ENCODE measurements at regions not wholly inside any gene's neighbourhood (a gene's known extent, or its start where the extent isn't known, plus 50 kb on each side); places are given as distances from the start of the nearest gene placed in this dataset.

- no peak overlapping the region for H3K9ac ChIP-seq (ENCODE audit: insufficient read depth, low read depth, low read length)
These were observed 104.9 kb upstream of the FTMT start for GRCh38 chr5:121746763-121747162.

More at GRCh38 chr5:121746763-121747162, 104.9 kb upstream of the FTMT start:
- no peaks in the 10 kb centered on the region for H4K20me1 ChIP-seq (ENCODE audit: insufficient read depth, low read length)
- DNase-seq (ENCODE audit: low spot score) (no peak), FAIRE-seq (no peak), ATAC-seq (no peak)
- H3K27me3 ChIP-seq (ENCODE audit: control insufficient read depth in 1 of 2, insufficient read depth in 2 of 2, low read length in 2 of 2), result no peaks in the 10 kb centered on the region
- POLR2A ChIA-PET, result no interaction called here
- no peaks in the 10 kb centered on the region for H3K36me3 ChIP-seq (replicated peaks in 1 of 2; ENCODE audit: control insufficient read depth in 1 of 2, insufficient read depth in 2 of 2, low read length in 2 of 2)
- H3K9me3 ChIP-seq (ENCODE audit: low read length), result no peaks in the 10 kb centered on the region
- H3K4me3 ChIP-seq (replicated peaks in 1 of 3; ENCODE audit: insufficient read depth in 1 of 3, low read depth in 2 of 3, low read length in 3 of 3), result no peak overlapping the region
- no peaks in the 10 kb centered on the region for H3K79me2 ChIP-seq (ENCODE audit: insufficient read depth, low read length)
- H2AFZ ChIP-seq (ENCODE audit: low read length), result no peak overlapping the region
- no peak overlapping the region for H3K27ac ChIP-seq (ENCODE audit: extremely low read length, insufficient read depth, low read length)
- intact Hi-C loops (cut with micrococcal nuclease; ENCODE audit: unreplicated experiment) (no loop called here), in situ Hi-C loops (cut with HindIII; ENCODE audit: extremely low pct_ligation_motif_present, low pct_unique_long_range_greater_than_20kb) (no loop called here)
- TF ChIP-seq FOXC1 (CRISPR knock-in tag; IDR thresholded peaks at IDR 0.05; ENCODE audit: borderline replicate concordance) (no peak), SMAD3 (CRISPR knock-in tag; IDR thresholded peaks at IDR 0.05) (no peak), CREB1 (IDR thresholded peaks at IDR 0.05) (0 out of 2 replicates have a peak, but pooled peaks have one; percentile 2), CREB1 (CRISPR knock-in tag; IDR thresholded peaks at IDR 0.05) (no peak), NFE2L2 (IDR thresholded peaks at IDR 0.05; ENCODE audit: low read length) (peak; percentile 52), HOXD1 (CRISPR knock-in tag; IDR thresholded peaks at IDR 0.05) (no peak), ZBTB3 (CRISPR knock-in tag; IDR thresholded peaks at IDR 0.05; ENCODE audit: borderline replicate concordance, low read depth) (no peak), RCOR2 (CRISPR knock-in tag; IDR thresholded peaks at IDR 0.05) (no peak), ZNF180 (CRISPR knock-in tag; IDR thresholded peaks at IDR 0.05; ENCODE audit: borderline replicate concordance, low read depth) (no peak), ZNF30 (CRISPR knock-in tag; IDR thresholded peaks at IDR 0.05) (no peak), MAFK (conservative IDR thresholded peaks at IDR 0.05 in 1 of 2, IDR thresholded peaks at IDR 0.05 in 1 of 2; ENCODE audit: low read length in 2 of 2) (0 out of 4 replicates have a peak, but pooled peaks of 1 of the 2 experiments have one; percentile 24), NFYB (CRISPR knock-in tag; IDR thresholded peaks at IDR 0.05) (no peak), ZNF781 (CRISPR knock-in tag; IDR thresholded peaks at IDR 0.05; ENCODE audit: borderline replicate concordance, not compliant biosample characterization) (no peak), NR2F1 (CRISPR knock-in tag; IDR thresholded peaks at IDR 0.05) (no peak)
- TF ChIP-seq, protein P1, sequence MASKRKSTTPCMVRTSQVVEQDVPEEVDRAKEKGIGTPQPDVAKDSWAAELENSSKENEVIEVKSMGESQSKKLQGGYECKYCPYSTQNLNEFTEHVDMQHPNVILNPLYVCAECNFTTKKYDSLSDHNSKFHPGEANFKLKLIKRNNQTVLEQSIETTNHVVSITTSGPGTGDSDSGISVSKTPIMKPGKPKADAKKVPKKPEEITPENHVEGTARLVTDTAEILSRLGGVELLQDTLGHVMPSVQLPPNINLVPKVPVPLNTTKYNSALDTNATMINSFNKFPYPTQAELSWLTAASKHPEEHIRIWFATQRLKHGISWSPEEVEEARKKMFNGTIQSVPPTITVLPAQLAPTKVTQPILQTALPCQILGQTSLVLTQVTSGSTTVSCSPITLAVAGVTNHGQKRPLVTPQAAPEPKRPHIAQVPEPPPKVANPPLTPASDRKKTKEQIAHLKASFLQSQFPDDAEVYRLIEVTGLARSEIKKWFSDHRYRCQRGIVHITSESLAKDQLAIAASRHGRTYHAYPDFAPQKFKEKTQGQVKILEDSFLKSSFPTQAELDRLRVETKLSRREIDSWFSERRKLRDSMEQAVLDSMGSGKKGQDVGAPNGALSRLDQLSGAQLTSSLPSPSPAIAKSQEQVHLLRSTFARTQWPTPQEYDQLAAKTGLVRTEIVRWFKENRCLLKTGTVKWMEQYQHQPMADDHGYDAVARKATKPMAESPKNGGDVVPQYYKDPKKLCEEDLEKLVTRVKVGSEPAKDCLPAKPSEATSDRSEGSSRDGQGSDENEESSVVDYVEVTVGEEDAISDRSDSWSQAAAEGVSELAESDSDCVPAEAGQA (IDR thresholded peaks at IDR 0.05; ENCODE audit: low read depth), result no peak
- TF ChIP-seq, protein P1 (CRISPR knock-in tag; IDR thresholded peaks at IDR 0.05; ENCODE audit: borderline replicate concordance), result no peak
- BruUV-seq (replicated peaks), result no TSS peak
- H3K4me2 ChIP-seq (ENCODE audit: low read depth, low read length), result no peak overlapping the region
- CTCF ChIA-PET (ENCODE audit: low intra/inter-chr PET ratio, low total read pairs), result no interaction called here
- no peaks in the 10 kb centered on the region for H3K4me1 ChIP-seq (ENCODE audit: insufficient read depth, low read length)
